ENCODE measurements at regions not wholly inside any gene's neighbourhood (a gene's known extent, or its start where the extent isn't known, plus 50 kb on each side); places are given as distances from the start of the nearest gene placed in this dataset.

GRCh38 chr3:150296966-150297365, 111.1 kb upstream of the TSC22D2 start:
- no peak for TF ChIP-seq CTCF (IDR thresholded peaks at IDR 0.05; ENCODE audit: unreplicated experiment in 3 of 3)
- no peaks in the 10 kb centered on the region for H3K27me3 Mint-ChIP-seq (ENCODE audit: low read depth)
- no peaks in the 10 kb centered on the region for H3K9me3 Mint-ChIP-seq

GRCh38 chr3:150296123-150296735, 111.9 kb upstream of the TSC22D2 start:
- peak overlapping the region; percentile 8 to 71 (median 20) for H3K27ac Mint-ChIP-seq
- no peaks in the 10 kb centered on the region for H3K27me3 Mint-ChIP-seq (ENCODE audit: low read depth)
- H3K4me1 Mint-ChIP-seq = peaks cover 47% of the 10 kb centered on the region
- peaks cover 3% of the 10 kb centered on the region for H3K9me3 Mint-ChIP-seq
- no peaks in the 10 kb centered on the region for H3K36me3 Mint-ChIP-seq (ENCODE audit: low read depth)
- no peak overlapping the region for H3K4me3 Mint-ChIP-seq
- TF ChIP-seq CTCF (IDR thresholded peaks at IDR 0.05; ENCODE audit: unreplicated experiment in 3 of 3) = no peak

More at GRCh38 chr3:150296966-150297365, 111.1 kb upstream of the TSC22D2 start:
- Mint-ChIP-seq H3K27ac (no peak overlapping the region), H3K4me1 (peaks cover 53% of the 10 kb centered on the region), H3K4me3 (no peak overlapping the region), H3K36me3 (ENCODE audit: low read depth) (no peaks in the 10 kb centered on the region)

GRCh38 chr3:150293401-150294001, 114.6 kb upstream of the TSC22D2 start:
- H3K27ac Mint-ChIP-seq = peak overlapping the region in 2 of 3 experiments; percentile 14 to 57
- H3K4me3 Mint-ChIP-seq = no peak overlapping the region
- H3K27me3 Mint-ChIP-seq (ENCODE audit: low read depth) = no peaks in the 10 kb centered on the region
- no peaks in the 10 kb centered on the region for H3K36me3 Mint-ChIP-seq (ENCODE audit: low read depth)
- peaks cover 5% of the 10 kb centered on the region for H3K9me3 Mint-ChIP-seq
- TF ChIP-seq CTCF (IDR thresholded peaks at IDR 0.05; ENCODE audit: unreplicated experiment in 3 of 3) = no peak
- H3K4me1 Mint-ChIP-seq = peaks cover 28% of the 10 kb centered on the region

GRCh38 chr3:150292891-150293290, 115.2 kb upstream of the TSC22D2 start:
- TF ChIP-seq CTCF (IDR thresholded peaks at IDR 0.05; ENCODE audit: unreplicated experiment in 3 of 3) = no peak
- H3K4me1 Mint-ChIP-seq = peaks cover 28% of the 10 kb centered on the region
- peaks cover 5% of the 10 kb centered on the region for H3K9me3 Mint-ChIP-seq
- peak overlapping the region in 1 of 3 experiments; percentile 57 for H3K27ac Mint-ChIP-seq
- no peaks in the 10 kb centered on the region for H3K36me3 Mint-ChIP-seq (ENCODE audit: low read depth)
- H3K4me3 Mint-ChIP-seq = no peak overlapping the region
- H3K27me3 Mint-ChIP-seq (ENCODE audit: low read depth) = no peaks in the 10 kb centered on the region

- no peak overlapping the region for H3K4me3 Mint-ChIP-seq
- no peak for TF ChIP-seq CTCF (IDR thresholded peaks at IDR 0.05; ENCODE audit: unreplicated experiment in 3 of 3)
- no peaks in the 10 kb centered on the region for H3K36me3 Mint-ChIP-seq (ENCODE audit: low read depth)
- H3K9me3 Mint-ChIP-seq = peaks cover 5% of the 10 kb centered on the region
- peaks cover 27% of the 10 kb centered on the region for H3K4me1 Mint-ChIP-seq
- H3K27me3 Mint-ChIP-seq (ENCODE audit: low read depth) = no peaks in the 10 kb centered on the region
- H3K27ac Mint-ChIP-seq = no peak overlapping the region
Observed at GRCh38 chr3:150291515-150291914, 116.6 kb upstream of the TSC22D2 start.
